ENCODE measurements at regions not wholly inside any gene's neighbourhood (a gene's known extent, or its start where the extent isn't known, plus 50 kb on each side); places are given as distances from the start of the nearest gene placed in this dataset.

DNA sequence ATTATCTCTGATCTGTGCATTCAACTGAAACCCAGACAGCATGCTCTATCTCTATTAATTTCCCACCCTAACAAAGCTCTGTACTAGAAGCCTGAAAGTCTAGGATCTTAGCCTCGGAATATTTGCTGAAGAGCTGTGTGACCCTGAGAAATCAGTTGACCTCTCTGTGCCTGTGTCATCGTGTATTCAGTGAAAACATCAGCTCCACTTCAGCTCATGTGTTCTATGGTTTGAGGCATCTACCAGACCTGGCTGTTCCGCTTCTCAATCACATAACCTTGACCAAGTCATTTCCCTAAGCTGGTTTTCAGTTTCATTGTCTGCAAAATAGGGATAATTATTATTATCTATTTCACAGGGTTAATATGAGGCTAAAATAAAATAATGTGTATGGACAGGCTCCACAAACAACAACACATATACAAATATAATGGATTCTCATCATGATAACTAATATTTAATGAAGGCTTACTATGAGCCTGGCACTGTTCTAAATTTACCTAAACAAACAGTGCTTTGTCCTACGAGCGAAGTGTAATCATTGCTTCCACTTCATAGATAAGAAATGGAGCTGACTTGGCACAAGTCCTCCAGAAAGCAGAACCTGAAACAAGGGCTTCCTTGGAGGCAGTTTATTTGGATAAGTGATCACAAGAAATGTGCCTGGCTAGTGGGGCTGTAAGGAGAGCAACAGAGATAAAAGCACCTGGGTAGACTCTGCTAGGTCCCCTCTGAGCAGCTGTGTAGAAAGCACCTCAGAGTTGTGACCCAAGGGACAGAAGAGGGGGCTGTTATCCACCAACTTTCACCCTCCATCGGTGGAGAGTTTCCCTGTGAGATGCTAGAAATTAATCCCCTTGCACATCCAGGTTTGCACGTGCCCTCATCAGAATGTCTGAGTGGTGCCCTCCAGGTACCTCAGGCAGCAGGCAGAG, 356.9 kb downstream of the RAB28 start:
- no peak for TF ChIP-seq POLR2A (IDR thresholded peaks at IDR 0.05)
- TF ChIP-seq, protein P1, sequence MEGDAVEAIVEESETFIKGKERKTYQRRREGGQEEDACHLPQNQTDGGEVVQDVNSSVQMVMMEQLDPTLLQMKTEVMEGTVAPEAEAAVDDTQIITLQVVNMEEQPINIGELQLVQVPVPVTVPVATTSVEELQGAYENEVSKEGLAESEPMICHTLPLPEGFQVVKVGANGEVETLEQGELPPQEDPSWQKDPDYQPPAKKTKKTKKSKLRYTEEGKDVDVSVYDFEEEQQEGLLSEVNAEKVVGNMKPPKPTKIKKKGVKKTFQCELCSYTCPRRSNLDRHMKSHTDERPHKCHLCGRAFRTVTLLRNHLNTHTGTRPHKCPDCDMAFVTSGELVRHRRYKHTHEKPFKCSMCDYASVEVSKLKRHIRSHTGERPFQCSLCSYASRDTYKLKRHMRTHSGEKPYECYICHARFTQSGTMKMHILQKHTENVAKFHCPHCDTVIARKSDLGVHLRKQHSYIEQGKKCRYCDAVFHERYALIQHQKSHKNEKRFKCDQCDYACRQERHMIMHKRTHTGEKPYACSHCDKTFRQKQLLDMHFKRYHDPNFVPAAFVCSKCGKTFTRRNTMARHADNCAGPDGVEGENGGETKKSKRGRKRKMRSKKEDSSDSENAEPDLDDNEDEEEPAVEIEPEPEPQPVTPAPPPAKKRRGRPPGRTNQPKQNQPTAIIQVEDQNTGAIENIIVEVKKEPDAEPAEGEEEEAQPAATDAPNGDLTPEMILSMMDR (IDR thresholded peaks at IDR 0.05) = no peak
